Urinary bladder (tissue), 3 donors: ENCODE measurements at regions not wholly inside any gene's neighbourhood (a gene's known extent, or its start where the extent isn't known, plus 50 kb on each side); places are given as distances from the start of the nearest gene placed in this dataset.
"Not testable (repeated sequence)": the region's sequence is repeated elsewhere in the genome, so short reads cannot be mapped to it uniquely, and the experiment has no call there.

Experiments used
- DNase-seq: peaks from one replicate; pipeline ENCODE4 v3.0.0-alpha.2; 2015; ENCODE audit errors: extremely low spot score
- H3K27ac ChIP-seq: one replicate; pipeline ENCODE4 v1.5.1; 2013; ENCODE audit warnings: low read depth, mild to moderate bottlenecking, moderate library complexity
- H3K36me3 ChIP-seq: one replicate; pipeline ENCODE4 v1.6.1; 2013; ENCODE audit warnings: mild to moderate bottlenecking, moderate library complexity; ENCODE audit not compliant: insufficient read depth
- H3K4me1 ChIP-seq: one replicate; pipeline ENCODE4 v1.6.1; 2013; ENCODE audit warnings: mild to moderate bottlenecking, moderate library complexity; ENCODE audit not compliant: insufficient read depth
- H3K4me3 ChIP-seq: one replicate; pipeline ENCODE4 v1.5.1; 2013; ENCODE audit warnings: low read depth, low read length
- WGBS: extraction: QIAGEN DNeasy Blood & Tissue Kit; methylation state at CpG from one replicate; pipeline ENCODE4 v1.1.7; 2013; 5-methylcytosine and 5-hydroxymethylcytosine counted together
- donor health status: healthy with polysubstance abuse.
- donor health status: healthy.

- Histone ChIP-seq H3K27ac (no peak overlapping the region), H3K4me1 (no peaks in the 10 kb centered on the region), H3K4me3 (no peak overlapping the region), H3K36me3 (no peaks in the 10 kb centered on the region)
- WGBS: 87% methylated on average over 9 of the region's 9 CpGs
- DNase-seq: no peak
Measured at GRCh38 chr12:46067094-46067493, 76.7 kb upstream of the SCAF11 start.

- no peak overlapping the region for H3K27ac ChIP-seq
- no peaks in the 10 kb centered on the region for H3K4me1 ChIP-seq
- 74% methylated on average over 3 of the region's 3 CpGs for WGBS
- DNase-seq: no peak
- no peaks in the 10 kb centered on the region for H3K36me3 ChIP-seq
- H3K4me3 ChIP-seq: no peak overlapping the region
Measured at GRCh38 chr12:46065412-46066166, 75.2 kb upstream of the SCAF11 start.

DNA sequence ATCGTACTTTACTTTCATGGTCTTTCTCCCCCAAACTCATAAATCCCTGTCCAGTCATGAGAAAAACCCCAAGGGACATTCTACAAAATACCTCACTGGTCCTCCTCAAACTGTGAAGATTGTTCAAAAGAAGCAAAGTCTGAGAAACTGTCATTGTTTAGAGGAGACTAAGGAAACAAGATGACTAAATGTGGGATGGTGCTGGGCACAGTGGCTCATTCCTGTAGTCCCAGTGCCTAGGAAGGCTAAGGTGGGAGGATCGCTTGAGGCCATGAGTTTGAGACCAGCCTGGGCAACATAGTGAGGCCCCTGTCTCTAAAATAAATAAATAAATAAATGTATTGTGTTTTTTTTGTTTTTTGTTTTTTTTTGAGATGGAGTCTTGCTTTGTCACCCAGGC is 74.2 kb upstream of the SCAF11 start:
- Histone ChIP-seq H3K4me1 (no peaks in the 10 kb centered on the region), H3K27ac (no peak overlapping the region), H3K4me3 (no peak overlapping the region), H3K36me3 (no peaks in the 10 kb centered on the region)
- no peak for DNase-seq
- WGBS: 79% methylated on average over 2 of the region's 2 CpGs

GRCh38 chr12:46058697-46059096 is 68.3 kb upstream of the SCAF11 start:
- not testable (repeated sequence) for H3K4me3 ChIP-seq, H3K4me1 ChIP-seq, DNase-seq, H3K27ac ChIP-seq, H3K36me3 ChIP-seq
- WGBS: 90% methylated on average over 7 of the region's 7 CpGs

GRCh38 chr12:46050805-46051204 is 60.4 kb upstream of the SCAF11 start:
- no peak overlapping the region for H3K27ac ChIP-seq
- no peaks in the 10 kb centered on the region for H3K36me3 ChIP-seq
- no peak for DNase-seq
- H3K4me1 ChIP-seq: no peaks in the 10 kb centered on the region
- no peak overlapping the region for H3K4me3 ChIP-seq

GRCh38 chr12:46049665-46050064 is 59.3 kb upstream of the SCAF11 start:
- WGBS: 74% methylated on average over 2 of the region's 2 CpGs
- no peaks in the 10 kb centered on the region for H3K4me1 ChIP-seq
- no peaks in the 10 kb centered on the region for H3K36me3 ChIP-seq
- DNase-seq: no peak
- H3K27ac ChIP-seq: no peak overlapping the region
- H3K4me3 ChIP-seq: no peak overlapping the region

GRCh38 chr12:46046436-46046835 is 56.1 kb upstream of the SCAF11 start:
- H3K36me3 ChIP-seq: no peaks in the 10 kb centered on the region
- DNase-seq: no peak
- H3K27ac ChIP-seq: no peak overlapping the region
- 92% methylated on average over 1 of the region's 1 CpG for WGBS
- H3K4me1 ChIP-seq: no peaks in the 10 kb centered on the region
- H3K4me3 ChIP-seq: no peak overlapping the region

DNA sequence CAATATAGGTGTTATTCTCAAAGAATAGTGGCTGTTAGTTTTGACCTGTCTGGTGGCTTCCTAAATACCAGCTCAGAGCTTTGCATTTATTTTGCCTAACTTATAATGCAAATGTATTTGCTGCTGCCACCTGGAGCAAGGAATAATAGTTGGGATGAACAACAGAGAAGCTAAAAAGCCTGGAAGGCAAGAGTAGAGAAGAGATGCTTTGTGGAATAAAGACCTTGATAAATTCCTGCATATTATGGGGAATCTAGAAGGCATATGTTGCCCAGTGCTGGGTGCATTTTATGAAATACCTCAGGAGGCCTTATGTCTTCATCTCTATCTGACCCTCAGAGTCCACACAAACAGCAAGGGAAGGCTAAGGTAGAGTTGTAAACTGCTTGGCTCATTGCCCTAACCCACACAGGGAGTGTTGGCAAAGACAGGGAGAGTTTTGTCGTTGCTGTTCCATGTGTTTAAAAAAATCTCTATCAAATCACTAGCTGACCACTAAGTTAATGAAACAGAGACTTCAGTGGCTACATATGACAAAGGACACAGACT is 53.7 kb upstream of the SCAF11 start:
- no peak overlapping the region for H3K4me3 ChIP-seq
- no peak for DNase-seq
- H3K36me3 ChIP-seq: no peaks in the 10 kb centered on the region
- no peaks in the 10 kb centered on the region for H3K4me1 ChIP-seq
- H3K27ac ChIP-seq: no peak overlapping the region
- WGBS: 31% methylated on average over 1 of the region's 1 CpG
